ENCODE measurements at regions not wholly inside any gene's neighbourhood (a gene's known extent, or its start where the extent isn't known, plus 50 kb on each side); places are given as distances from the start of the nearest gene placed in this dataset.

DNA sequence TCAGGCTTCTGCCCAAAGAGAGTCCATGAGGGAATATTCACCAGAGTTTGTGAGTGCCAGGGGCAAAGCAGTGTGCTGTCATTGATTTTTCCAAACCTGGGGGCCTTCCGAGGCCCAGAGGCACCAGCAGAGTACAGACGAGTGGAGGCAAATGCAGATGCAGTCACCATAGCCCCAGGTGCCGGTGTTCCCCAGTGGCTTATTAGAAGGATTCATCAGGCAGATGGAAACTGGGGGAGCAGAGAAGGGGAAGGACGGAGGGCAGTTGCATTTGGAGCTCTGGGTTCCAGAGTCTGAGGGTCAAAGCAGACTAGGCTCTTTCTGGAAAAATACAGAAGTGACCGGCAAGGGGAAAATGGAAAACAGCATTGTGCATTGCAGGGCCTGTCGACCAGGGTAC lies 184.2 kb downstream of the ANKRD60 start:
- ChIA-PET POLR2A (no interaction called here), CTCF (no interaction called here)

GRCh38 chr20:58043236-58044140 lies 185.0 kb downstream of the ANKRD60 start:
- intact Hi-C loops (cut with micrococcal nuclease), result no loop called here
- ChIA-PET RAD21 (ENCODE audit: low non-redundant PET in 1 of 2, low total read pairs in 2 of 2, uncharacterized antibody in 2 of 2, unreplicated experiment in 2 of 2) (no interaction called here), POLR2A (no interaction called here), CTCF (no interaction called here)
- H3K36me3 ChIP-seq (ENCODE audit: control insufficient read depth in 1 of 2, insufficient read depth in 2 of 2, low read length in 2 of 2), result no peaks in the 10 kb centered on the region
- H3K4me1 ChIP-seq (ENCODE audit: control insufficient read depth in 1 of 2, insufficient read depth in 2 of 2, low read length in 2 of 2), result no peaks in the 10 kb centered on the region
- H3K4me3 ChIP-seq (replicated peaks in 1 of 2; ENCODE audit: low read depth in 1 of 2, low read length in 2 of 2), result no peak overlapping the region
- DNase-seq (ENCODE audit: low read depth, low spot score) (no peak), ATAC-seq (no peak)
- no peaks in the 10 kb centered on the region for H3K9me2 ChIP-seq (ENCODE audit: insufficient read depth)
- no TSS peak for BruUV-seq (replicated peaks)
- H4K20me1 ChIP-seq (ENCODE audit: insufficient read depth), result no peaks in the 10 kb centered on the region
- TF ChIP-seq YY1 (IDR thresholded peaks at IDR 0.05; ENCODE audit: extremely low read depth, insufficient replicate concordance, low read depth, low read length), result no peak
- no peak for TF ChIP-seq POLR2A (IDR thresholded peaks at IDR 0.05; ENCODE audit: borderline replicate concordance, extremely low read depth, insufficient read depth, insufficient read length)
- no peak for TF ChIP-seq ELF1 (IDR thresholded peaks at IDR 0.05; ENCODE audit: borderline replicate concordance, low read depth)
- no peak for TF ChIP-seq SRF (IDR thresholded peaks at IDR 0.05; ENCODE audit: low read depth)
- TF ChIP-seq ZBTB33 (IDR thresholded peaks at IDR 0.05; ENCODE audit: extremely low read depth, insufficient replicate concordance, low read length), result no peak
- no peak for TF ChIP-seq ZFX (IDR thresholded peaks at IDR 0.05)
- TF ChIP-seq JUND (IDR thresholded peaks at IDR 0.05), result no peak
- no peak for TF ChIP-seq POLR2AphosphoS5 (IDR thresholded peaks at IDR 0.05; ENCODE audit: low read depth, low read length)
- TF ChIP-seq CEBPB (IDR thresholded peaks at IDR 0.05; ENCODE audit: low read depth), result no peak
- TF ChIP-seq RAD21 (IDR thresholded peaks at IDR 0.05; ENCODE audit: low read depth), result no peak
- no peak overlapping the region for H3K27ac ChIP-seq (ENCODE audit: low read depth, low read length)
- no peak overlapping the region for H2AFZ ChIP-seq (ENCODE audit: low read depth, low read length, poor library complexity, severe bottlenecking)
- peaks cover 24% of the 10 kb centered on the region for H3K27me3 ChIP-seq (ENCODE audit: insufficient read depth, low read length)
- no peaks in the 10 kb centered on the region for H3K9me3 ChIP-seq (ENCODE audit: control insufficient read depth in 1 of 2, insufficient read depth in 1 of 2, low read depth in 1 of 2, low read length in 2 of 2)
- H3K9ac ChIP-seq (ENCODE audit: low read length), result no peak overlapping the region
- no peak overlapping the region for H3K4me2 ChIP-seq (ENCODE audit: low read length)
- no peaks in the 10 kb centered on the region for H3K79me2 ChIP-seq (ENCODE audit: insufficient read depth, low read length)

More for the DNA sequence above, 184.2 kb downstream of the ANKRD60 start:
- intact Hi-C loops (cut with micrococcal nuclease), result no loop called here
- Histone ChIP-seq H3K4me2 (ENCODE audit: low read length) (no peak overlapping the region), H3K27ac (ENCODE audit: low read depth, low read length) (no peak overlapping the region), H3K9ac (ENCODE audit: low read length) (no peak overlapping the region), H3K9me3 (ENCODE audit: control insufficient read depth in 1 of 2, insufficient read depth in 1 of 2, low read depth in 1 of 2, low read length in 2 of 2) (no peaks in the 10 kb centered on the region), H2AFZ (ENCODE audit: low read depth, low read length, poor library complexity, severe bottlenecking) (no peak overlapping the region), H3K4me1 (ENCODE audit: control insufficient read depth in 1 of 2, insufficient read depth in 2 of 2, low read length in 2 of 2) (no peaks in the 10 kb centered on the region), H3K27me3 (ENCODE audit: insufficient read depth, low read length) (peaks cover 24% of the 10 kb centered on the region), H3K9me2 (ENCODE audit: insufficient read depth) (no peaks in the 10 kb centered on the region), H4K20me1 (ENCODE audit: insufficient read depth) (no peaks in the 10 kb centered on the region), H3K4me3 (replicated peaks in 1 of 2; ENCODE audit: low read depth in 1 of 2, low read length in 2 of 2) (no peak overlapping the region), H3K79me2 (ENCODE audit: insufficient read depth, low read length) (no peaks in the 10 kb centered on the region), H3K36me3 (ENCODE audit: control insufficient read depth in 1 of 2, insufficient read depth in 2 of 2, low read length in 2 of 2) (no peaks in the 10 kb centered on the region)
- no TSS peak for BruUV-seq (replicated peaks)
- TF ChIP-seq, protein P1, sequence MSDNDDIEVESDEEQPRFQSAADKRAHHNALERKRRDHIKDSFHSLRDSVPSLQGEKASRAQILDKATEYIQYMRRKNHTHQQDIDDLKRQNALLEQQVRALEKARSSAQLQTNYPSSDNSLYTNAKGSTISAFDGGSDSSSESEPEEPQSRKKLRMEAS (IDR thresholded peaks at IDR 0.05), result no peak
- TF ChIP-seq CEBPB (IDR thresholded peaks at IDR 0.05; ENCODE audit: low read depth) (no peak), POLR2A (IDR thresholded peaks at IDR 0.05; ENCODE audit: borderline replicate concordance, extremely low read depth, insufficient read depth, insufficient read length) (no peak), TCF7L2 (IDR thresholded peaks at IDR 0.05; ENCODE audit: borderline replicate concordance, extremely low read depth, insufficient read depth, insufficient read length) (no peak), JUND (IDR thresholded peaks at IDR 0.05) (no peak), YY1 (IDR thresholded peaks at IDR 0.05; ENCODE audit: extremely low read depth, insufficient replicate concordance, low read depth, low read length) (no peak)
- ATAC-seq (no peak), DNase-seq (ENCODE audit: low read depth, low spot score) (no peak)
- RAD21 ChIA-PET (ENCODE audit: low non-redundant PET in 1 of 2, low total read pairs in 2 of 2, uncharacterized antibody in 2 of 2, unreplicated experiment in 2 of 2), result no interaction called here

Measured in HCT116 (cell line).